ENCODE measurements at regions not wholly inside any gene's neighbourhood (a gene's known extent, or its start where the extent isn't known, plus 50 kb on each side); places are given as distances from the start of the nearest gene placed in this dataset.

DNA sequence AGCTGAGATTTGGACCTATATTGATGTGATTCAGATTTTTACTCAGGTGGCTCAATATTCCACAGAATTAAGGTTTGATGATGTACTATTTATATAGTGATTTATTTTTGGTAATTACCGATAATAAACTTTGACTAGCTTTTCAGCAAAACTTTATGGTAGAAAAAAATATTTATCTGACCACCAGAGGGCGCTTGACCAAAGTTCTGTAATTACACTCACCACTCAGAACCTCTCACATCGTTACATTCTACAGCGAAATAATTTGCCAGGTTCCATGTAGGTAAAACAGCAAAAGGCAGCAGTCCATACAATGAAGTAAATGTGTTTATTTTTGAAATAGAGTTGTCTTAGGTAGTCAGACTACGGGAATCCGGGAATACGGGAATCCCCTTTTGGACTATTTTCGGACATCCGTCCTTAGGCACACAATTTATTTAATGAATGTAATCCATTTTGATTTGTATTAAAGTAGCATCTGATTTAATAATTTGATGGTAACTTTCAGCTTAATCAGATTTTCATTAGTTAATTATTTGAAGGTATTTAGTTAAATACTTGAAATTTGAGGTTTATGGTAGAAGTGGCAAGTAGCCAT is 143.0 kb upstream of the DDHD1 start:
- no peaks in the 10 kb centered on the region for H3K27me3 ChIP-seq (ENCODE audit: control insufficient read depth in 2 of 2, insufficient read depth in 2 of 2, low read length in 2 of 2)
- DNase-seq (ENCODE audit: extremely low read depth in 1 of 4, low spot score in 3 of 4) (peak; percentile 15 to 48 (median 28)), FAIRE-seq (no peak), ATAC-seq (peak; percentile 42; the same call in 1 of the 3 replicates)
- H3K9ac ChIP-seq (ENCODE audit: insufficient read depth in 1 of 2, low read depth in 2 of 2, low read length in 2 of 2) = no peak overlapping the region
- no peaks in the 10 kb centered on the region for H3K4me1 ChIP-seq (replicated peaks in 1 of 2; ENCODE audit: control insufficient read depth in 2 of 2, insufficient read depth in 2 of 2, low read length in 2 of 2)
- H3K9me1 ChIP-seq (ENCODE audit: control insufficient read depth, insufficient read depth, low read length) = no peaks in the 10 kb centered on the region
- no peak overlapping the region for H3K4me3 ChIP-seq
- CTCF ChIA-PET (ENCODE audit: low intra/inter-chr PET ratio) = no interaction called here
- H3K79me2 ChIP-seq (ENCODE audit: control insufficient read depth, insufficient read depth, low read length) = no peaks in the 10 kb centered on the region
- no peak overlapping the region for H3K4me2 ChIP-seq (ENCODE audit: insufficient read depth, low read length)
- H3K9me3 ChIP-seq (replicated peaks; ENCODE audit: control insufficient read depth, insufficient read depth, low read depth, low read length) = no peaks in the 10 kb centered on the region
- no peak overlapping the region for H3K27ac ChIP-seq (ENCODE audit: extremely low read depth, low read depth, low read length)
- in situ Hi-C loops (cut with MboI) = no loop called here
- H3K36me3 ChIP-seq (ENCODE audit: control insufficient read depth, insufficient read depth, low read length) = no peaks in the 10 kb centered on the region
- H4K20me1 ChIP-seq (replicated peaks; ENCODE audit: control insufficient read depth, insufficient read depth, low read length) = no peaks in the 10 kb centered on the region
- TF ChIP-seq FOXJ2 (tag; IDR thresholded peaks at IDR 0.05) (no peak), RAD21 (CRISPR knock-in tag; conservative IDR thresholded peaks at IDR 0.05 in 1 of 2, IDR thresholded peaks at IDR 0.05 in 1 of 2) (peak in 1 of 2 experiments; percentile 26; a peak in 3 of 4 replicates)
- TF ChIP-seq, protein P1, sequence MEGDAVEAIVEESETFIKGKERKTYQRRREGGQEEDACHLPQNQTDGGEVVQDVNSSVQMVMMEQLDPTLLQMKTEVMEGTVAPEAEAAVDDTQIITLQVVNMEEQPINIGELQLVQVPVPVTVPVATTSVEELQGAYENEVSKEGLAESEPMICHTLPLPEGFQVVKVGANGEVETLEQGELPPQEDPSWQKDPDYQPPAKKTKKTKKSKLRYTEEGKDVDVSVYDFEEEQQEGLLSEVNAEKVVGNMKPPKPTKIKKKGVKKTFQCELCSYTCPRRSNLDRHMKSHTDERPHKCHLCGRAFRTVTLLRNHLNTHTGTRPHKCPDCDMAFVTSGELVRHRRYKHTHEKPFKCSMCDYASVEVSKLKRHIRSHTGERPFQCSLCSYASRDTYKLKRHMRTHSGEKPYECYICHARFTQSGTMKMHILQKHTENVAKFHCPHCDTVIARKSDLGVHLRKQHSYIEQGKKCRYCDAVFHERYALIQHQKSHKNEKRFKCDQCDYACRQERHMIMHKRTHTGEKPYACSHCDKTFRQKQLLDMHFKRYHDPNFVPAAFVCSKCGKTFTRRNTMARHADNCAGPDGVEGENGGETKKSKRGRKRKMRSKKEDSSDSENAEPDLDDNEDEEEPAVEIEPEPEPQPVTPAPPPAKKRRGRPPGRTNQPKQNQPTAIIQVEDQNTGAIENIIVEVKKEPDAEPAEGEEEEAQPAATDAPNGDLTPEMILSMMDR (IDR thresholded peaks at IDR 0.05 in 2 of 3, conservative IDR thresholded peaks at IDR 0.05 in 1 of 3; ENCODE audit: insufficient read depth in 2 of 3, low read depth in 1 of 3, low read length in 3 of 3) = peak; percentile 15 to 52 (median 29); a peak in 3 of 6 replicates
- 41% methylated on average over 9 of the region's 9 CpGs for WGBS (ENCODE audit: insufficient coverage, low coverage, missing lambda C conversion rate)
- intact Hi-C loops (cut with micrococcal nuclease) = loop anchor here (5.0 kb wide), 1 partner anchor 1051 kb away; no protein-coding TSS in a partner anchor
- no peak overlapping the region for H2AFZ ChIP-seq (ENCODE audit: low read depth, low read length)
- POLR2A ChIA-PET = no interaction called here
- BruUV-seq (replicated peaks) = no TSS peak
